Uterus (tissue), 3 donors: ENCODE measurements at regions not wholly inside any gene's neighbourhood (a gene's known extent, or its start where the extent isn't known, plus 50 kb on each side); places are given as distances from the start of the nearest gene placed in this dataset.

Source experiments
- DNase-seq, 2 donors: peaks; one replicate each; pipeline ENCODE4 v3.0.0-alpha.2; 2019 to 2020
- H3K27ac ChIP-seq, 2 donors: fragments of 200-600 bp; sonication (generic); 1 replicate in 1 of 2; 2 replicates in 1 of 2; pipeline ENCODE4 v1.5.1; 2016 to 2018
- H3K27me3 ChIP-seq, 2 donors: fragments of 200-600 bp; sonication (generic); one replicate each; pipeline ENCODE4 v1.5.1; 2018 to 2019; ENCODE audit warnings: control low read depth in 1 of 2
- H3K36me3 ChIP-seq, 2 donors: fragments of 200-600 bp; sonication (generic); one replicate each; pipeline ENCODE4 v1.5.1; 2019; ENCODE audit warnings: control low read depth in 1 of 2
- H3K4me1 ChIP-seq, 2 donors: fragments of 200-600 bp; sonication (generic); one replicate each; pipeline ENCODE4 v1.5.1; 2018 to 2019; ENCODE audit warnings: control low read depth in 1 of 2
- H3K4me3 ChIP-seq, 2 donors: fragments of 200-600 bp; sonication (generic); 1 replicate in 1 of 2; 2 replicates in 1 of 2; pipeline ENCODE4 v1.5.1; 2018 to 2019; ENCODE audit warnings: mild to moderate bottlenecking in 1 of 2
- H3K9me3 ChIP-seq, 2 donors: fragments of 200-600 bp; sonication (generic); one replicate each; pipeline ENCODE4 v1.5.1; 2019; ENCODE audit warnings: control low read depth in 1 of 2
- POLR2A ChIP-seq, 2 donors: fragments of 450-650 bp; IDR thresholded peaks; one replicate each; pipeline ENCODE4 v1.6.1; 2016; ENCODE audit warnings: antibody characterized with exemption in 2 of 2, mild to moderate bottlenecking in 1 of 2, moderate library complexity in 1 of 2
- intact Hi-C: fragments of 100-400 bp; cut with DNase I; formaldehyde crosslinking; loops from one replicate; pipeline ENCODE4 v1.15.1; 2023; ENCODE audit warnings: low total_unique reads
- TF ChIP-seq, protein P1 (sequence below), 4 experiments: fragments of 200-600 bp in 2 of 4; fragments of 450-650 bp in 2 of 4; sonication (generic) in 2 of 4; IDR thresholded peaks; one replicate each; pipeline ENCODE4 v1.5.1; 2016 to 2019; ENCODE audit warnings: antibody characterized with exemption in 4 of 4, mild to moderate bottlenecking in 2 of 4, moderate library complexity in 1 of 4
- donor health status: DM: yes; HTN: yes; CAD: no.

DNA sequence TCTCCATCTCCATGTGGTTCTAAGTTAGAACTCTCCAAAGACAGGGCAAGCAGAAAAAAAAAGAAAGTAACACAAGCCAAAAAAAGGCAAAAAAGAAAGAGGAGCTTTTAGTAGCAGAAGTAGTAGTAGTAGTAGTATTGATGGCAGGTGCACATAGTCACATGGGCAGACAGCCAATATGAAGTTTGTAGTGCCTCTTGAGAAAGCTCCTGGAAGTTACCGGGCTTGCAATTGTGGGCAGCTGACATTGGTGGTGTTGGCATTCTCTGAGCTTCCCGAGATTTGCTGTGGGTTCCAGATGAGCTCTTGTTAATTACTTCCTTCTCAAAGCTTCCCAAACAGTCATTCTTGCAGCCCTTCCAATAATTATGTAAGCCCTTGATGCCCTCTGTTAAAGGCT is 1128.5 kb downstream of the TYW1 start:
- H3K36me3 ChIP-seq = no peaks in the 10 kb centered on the region
- no peak for DNase-seq
- no peaks in the 10 kb centered on the region for H3K9me3 ChIP-seq
- H3K27me3 ChIP-seq = peaks cover 0 to 9% of the 10 kb centered on the region in 2 donors
- no peak for TF ChIP-seq POLR2A (IDR thresholded peaks at IDR 0.05)
- TF ChIP-seq, protein P1, sequence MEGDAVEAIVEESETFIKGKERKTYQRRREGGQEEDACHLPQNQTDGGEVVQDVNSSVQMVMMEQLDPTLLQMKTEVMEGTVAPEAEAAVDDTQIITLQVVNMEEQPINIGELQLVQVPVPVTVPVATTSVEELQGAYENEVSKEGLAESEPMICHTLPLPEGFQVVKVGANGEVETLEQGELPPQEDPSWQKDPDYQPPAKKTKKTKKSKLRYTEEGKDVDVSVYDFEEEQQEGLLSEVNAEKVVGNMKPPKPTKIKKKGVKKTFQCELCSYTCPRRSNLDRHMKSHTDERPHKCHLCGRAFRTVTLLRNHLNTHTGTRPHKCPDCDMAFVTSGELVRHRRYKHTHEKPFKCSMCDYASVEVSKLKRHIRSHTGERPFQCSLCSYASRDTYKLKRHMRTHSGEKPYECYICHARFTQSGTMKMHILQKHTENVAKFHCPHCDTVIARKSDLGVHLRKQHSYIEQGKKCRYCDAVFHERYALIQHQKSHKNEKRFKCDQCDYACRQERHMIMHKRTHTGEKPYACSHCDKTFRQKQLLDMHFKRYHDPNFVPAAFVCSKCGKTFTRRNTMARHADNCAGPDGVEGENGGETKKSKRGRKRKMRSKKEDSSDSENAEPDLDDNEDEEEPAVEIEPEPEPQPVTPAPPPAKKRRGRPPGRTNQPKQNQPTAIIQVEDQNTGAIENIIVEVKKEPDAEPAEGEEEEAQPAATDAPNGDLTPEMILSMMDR (IDR thresholded peaks at IDR 0.05) = no peak
- intact Hi-C loops = no loop called here
- H3K4me1 ChIP-seq = no peaks in the 10 kb centered on the region
- no peak overlapping the region for H3K4me3 ChIP-seq
- H3K27ac ChIP-seq = no peak overlapping the region

DNA sequence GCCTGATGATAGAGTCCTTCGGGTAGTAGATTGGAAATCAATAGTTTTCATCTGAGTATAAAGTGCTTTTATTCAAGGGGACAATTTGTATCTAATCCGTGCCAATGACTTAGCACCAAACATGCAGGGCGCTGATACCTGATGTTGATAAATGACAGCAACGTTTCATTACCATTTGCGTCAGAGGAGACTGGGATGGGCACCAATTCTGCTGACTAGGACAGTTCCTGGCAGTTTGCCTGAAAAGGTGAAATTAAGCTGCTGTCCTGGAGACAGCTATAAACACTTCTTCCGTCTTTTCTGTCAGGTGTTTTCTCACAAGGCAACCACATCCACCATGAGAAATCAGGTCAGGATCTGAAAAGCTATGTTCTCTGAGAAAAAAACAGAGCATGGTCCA is 1136.4 kb downstream of the TYW1 start:
- TF ChIP-seq POLR2A (IDR thresholded peaks at IDR 0.05) = no peak
- TF ChIP-seq, protein P1 (IDR thresholded peaks at IDR 0.05) = no peak
- Histone ChIP-seq H3K27me3 (no peaks in the 10 kb centered on the region), H3K4me1 (no peaks in the 10 kb centered on the region), H3K4me3 (no peak overlapping the region), H3K36me3 (no peaks in the 10 kb centered on the region), H3K9me3 (no peaks in the 10 kb centered on the region), H3K27ac (no peak overlapping the region)
- intact Hi-C loops = no loop called here
- no peak for DNase-seq

DNA sequence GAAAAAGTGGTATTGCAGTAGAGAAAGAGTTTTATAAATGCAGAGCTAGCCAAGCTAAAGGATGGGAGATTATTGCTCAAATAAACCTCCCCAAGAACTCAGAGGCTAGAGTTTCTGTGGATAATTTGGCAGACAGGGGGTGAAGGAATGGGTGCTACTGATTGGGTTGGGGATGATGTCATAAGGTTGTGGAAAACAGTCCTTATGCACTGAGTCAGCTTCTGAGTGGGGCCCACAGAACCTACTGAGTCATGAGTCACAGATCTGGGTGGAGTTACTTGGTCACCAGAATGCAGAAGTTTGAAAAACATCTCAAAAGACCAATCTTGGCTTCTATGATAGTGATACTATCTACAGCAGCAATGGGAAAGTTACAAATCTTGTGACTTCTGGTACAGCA is 1146.7 kb downstream of the TYW1 start:
- no peak overlapping the region for H3K27ac ChIP-seq
- DNase-seq = no peak
- intact Hi-C loops = no loop called here
- TF ChIP-seq POLR2A (IDR thresholded peaks at IDR 0.05) = no peak
- TF ChIP-seq, protein P1 (IDR thresholded peaks at IDR 0.05) = no peak
- no peaks in the 10 kb centered on the region for H3K27me3 ChIP-seq
- no peak overlapping the region for H3K4me3 ChIP-seq
- no peaks in the 10 kb centered on the region for H3K9me3 ChIP-seq
- no peaks in the 10 kb centered on the region for H3K36me3 ChIP-seq
- no peaks in the 10 kb centered on the region for H3K4me1 ChIP-seq

DNA sequence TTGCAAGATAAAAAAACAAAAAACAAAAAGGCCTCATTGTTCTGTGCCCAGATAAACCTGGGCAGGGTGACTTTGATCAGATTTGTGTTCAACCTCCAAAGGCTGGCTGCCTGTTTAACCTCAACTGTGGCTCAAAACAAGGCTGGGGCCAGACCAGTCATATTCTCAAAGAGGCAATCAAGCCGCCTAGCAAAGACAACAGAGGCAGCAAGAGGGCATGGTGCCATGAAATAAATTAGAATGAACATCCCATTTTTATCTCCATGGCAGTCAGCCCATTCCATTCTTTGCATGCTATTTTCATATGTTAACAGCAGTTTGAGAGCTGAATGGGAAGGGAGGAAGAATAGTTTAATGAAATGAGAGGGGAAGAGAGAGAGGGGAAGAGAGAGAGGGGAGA is 1150.3 kb downstream of the TYW1 start:
- Histone ChIP-seq H3K4me1 (no peaks in the 10 kb centered on the region), H3K36me3 (no peaks in the 10 kb centered on the region), H3K27me3 (no peaks in the 10 kb centered on the region), H3K4me3 (no peak overlapping the region), H3K9me3 (no peaks in the 10 kb centered on the region), H3K27ac (no peak overlapping the region)
- intact Hi-C loops = no loop called here
- no peak for DNase-seq
- TF ChIP-seq, protein P1 (IDR thresholded peaks at IDR 0.05) = no peak
- TF ChIP-seq POLR2A (IDR thresholded peaks at IDR 0.05) = no peak

DNA sequence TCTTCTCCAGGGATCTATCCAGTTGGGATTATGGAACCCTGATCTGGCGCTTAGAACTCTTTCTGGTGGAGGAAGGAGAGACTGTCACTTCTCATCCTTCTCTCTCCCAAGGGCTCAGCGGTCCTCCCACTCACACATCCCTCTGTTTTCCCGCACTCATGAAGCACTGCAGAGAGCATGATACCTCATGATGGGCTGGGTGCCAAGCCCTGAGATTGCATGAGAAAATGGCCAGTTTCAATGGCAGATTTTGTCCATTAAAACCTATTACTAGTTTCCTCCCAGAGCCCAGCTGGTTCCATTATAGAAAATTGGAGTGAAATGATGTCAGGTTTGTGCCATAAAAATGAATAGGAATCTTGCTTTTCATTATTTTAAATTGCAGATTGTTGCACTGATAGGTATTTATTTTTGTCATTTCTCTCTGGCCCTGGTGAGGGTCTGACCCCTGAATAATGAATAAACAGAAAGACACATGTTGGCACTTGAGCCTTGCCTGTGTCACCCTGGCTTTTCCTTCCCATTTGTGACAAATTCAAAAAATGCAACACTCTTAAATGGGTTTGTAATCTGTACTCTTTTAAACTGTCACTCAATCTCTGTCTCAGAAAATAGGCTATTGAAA is 1151.1 kb downstream of the TYW1 start:
- TF ChIP-seq POLR2A (IDR thresholded peaks at IDR 0.05) = no peak
- TF ChIP-seq, protein P1 (IDR thresholded peaks at IDR 0.05) = no peak
- Histone ChIP-seq H3K27ac (no peak overlapping the region), H3K4me1 (no peaks in the 10 kb centered on the region), H3K9me3 (no peaks in the 10 kb centered on the region), H3K27me3 (no peaks in the 10 kb centered on the region), H3K4me3 (no peak overlapping the region), H3K36me3 (no peaks in the 10 kb centered on the region)
- intact Hi-C loops = no loop called here
- DNase-seq = no peak
